Endothelial cell of umbilical vein (primary cell): ENCODE measurements at regions not wholly inside any gene's neighbourhood (a gene's known extent, or its start where the extent isn't known, plus 50 kb on each side); places are given as distances from the start of the nearest gene placed in this dataset.

Experiments used
- BruUV-seq: library from RNA; stranded (reverse); fragments of 400-500 nt; replicated peaks from 2 replicates; lab custom pipeline; 2021; lab: Mats Ljungman, UMichigan
- CTCF ChIA-PET: fragments of 300-600, 350-600 bp; sonication (Branson Sonifier 250); formaldehyde crosslinking; loops from one replicate; lab custom pipeline; 2021; ENCODE audit warnings: antibody characterized with exemption, inconsistent platforms; lab: Charles Lee
- POLR2A ChIA-PET: fragments of 300-600, 350-600 bp; sonication (Branson Sonifier 250); formaldehyde crosslinking; loops from one replicate; lab custom pipeline; 2021; ENCODE audit warnings: antibody characterized with exemption, inconsistent platforms; lab: Charles Lee
- DNase-seq: peaks from one replicate; pipeline ENCODE4 v3.0.0-alpha.2; 2011; ENCODE audit warnings: low read depth, low spot score
- FAIRE-seq: peaks from 2 replicates; lab custom pipeline; 2011; peaks lifted over from hg19 to GRCh38; lab: Jason Lieb, UNC
- H2AFZ ChIP-seq: 2 replicates; pipeline ENCODE4 v1.6.0; 2012; ENCODE audit warnings: low read depth, low read length, control low read depth, inconsistent platforms
- H3K27ac ChIP-seq: 2 replicates; pipeline ENCODE4 v1.5.1; 2011; ENCODE audit warnings: low read depth, mild to moderate bottlenecking, control low read depth, low read length, moderate library complexity; ENCODE audit not compliant: insufficient read depth
- H3K27me3 ChIP-seq, 2 experiments: 2 replicates each; pipeline versions ENCODE4 v1.6.0 to v1.6.1; 2011; ENCODE audit warnings: low read length in 2 of 2, mixed read lengths in 1 of 2; ENCODE audit not compliant: control insufficient read depth in 2 of 2, insufficient read depth in 2 of 2
- H3K36me3 ChIP-seq, 2 experiments: 2 replicates in 1 of 2; 3 replicates in 1 of 2; pipeline ENCODE4 v1.5.1; 2011; ENCODE audit warnings: low read length in 2 of 2, mild to moderate bottlenecking in 1 of 2, moderate library complexity in 1 of 2; ENCODE audit not compliant: control insufficient read depth in 2 of 2, insufficient read depth in 2 of 2; ENCODE audit errors: extremely low read depth in 1 of 2
- H3K4me1 ChIP-seq: 3 replicates; pipeline ENCODE4 v1.5.1; 2011; ENCODE audit warnings: mild to moderate bottlenecking, low read length; ENCODE audit not compliant: control insufficient read depth, insufficient read depth; ENCODE audit errors: extremely low read depth
- H3K4me2 ChIP-seq: 2 replicates; pipeline ENCODE4 v1.6.1; 2011; ENCODE audit warnings: low read length, control low read depth, mixed read lengths; ENCODE audit not compliant: insufficient read depth
- H3K4me3 ChIP-seq, 3 experiments: fragments of 200-600 bp in 1 of 3; sonication (generic), shearing (Covaris generic) in 1 of 3; replicated peaks in 1 of 3; 2 replicates each; pipeline ENCODE4 v1.5.1; 2011 to 2016; ENCODE audit warnings: control low read depth in 3 of 3, low read length in 3 of 3, mild to moderate bottlenecking in 2 of 3, inconsistent platforms in 1 of 3, low read depth in 1 of 3, moderate library complexity in 1 of 3; ENCODE audit not compliant: insufficient read depth in 1 of 3
- H3K79me2 ChIP-seq: 2 replicates; pipeline ENCODE4 v1.6.0; 2012; ENCODE audit warnings: low read length, inconsistent platforms; ENCODE audit not compliant: control insufficient read depth, insufficient read depth
- H3K9ac ChIP-seq: replicated peaks from 2 replicates; pipeline ENCODE3; 2011; ENCODE audit warnings: low read length, control low read depth; ENCODE audit not compliant: insufficient read depth; ENCODE audit errors: extremely low read depth
- H3K9me1 ChIP-seq: replicated peaks from 3 replicates; pipeline ENCODE4 v1.6.0; 2011; ENCODE audit warnings: mild to moderate bottlenecking, low read length; ENCODE audit not compliant: control insufficient read depth, insufficient read depth; ENCODE audit errors: extremely low read depth
- H3K9me3 ChIP-seq: replicated peaks from 2 replicates; pipeline ENCODE4 v1.5.1; 2012; ENCODE audit warnings: low read length, inconsistent platforms; ENCODE audit not compliant: control insufficient read depth, insufficient read depth
- H4K20me1 ChIP-seq: replicated peaks from 2 replicates; pipeline ENCODE3; 2011; ENCODE audit warnings: mild to moderate bottlenecking, low read length; ENCODE audit not compliant: control insufficient read depth, insufficient read depth; ENCODE audit errors: extremely low read depth
- EZH2 ChIP-seq: IDR thresholded peaks from 2 replicates; pipeline ENCODE4 v1.6.1; 2012; ENCODE audit warnings: borderline replicate concordance, low read depth, mild to moderate bottlenecking, moderate library complexity, low read length, inconsistent platforms; ENCODE audit not compliant: severe bottlenecking
- GATA2 ChIP-seq: IDR thresholded peaks from 2 replicates; pipeline ENCODE4 v1.7.0; 2011; ENCODE audit warnings: low read depth, mild to moderate bottlenecking, moderate library complexity, mixed read lengths, low read length; ENCODE audit not compliant: insufficient read length, insufficient read depth
- POLR2AphosphoS5 ChIP-seq: IDR thresholded peaks from 2 replicates; pipeline ENCODE4 v1.6.1; 2012; ENCODE audit warnings: low read depth, mild to moderate bottlenecking, control low read depth, low read length, moderate library complexity; ENCODE audit not compliant: insufficient read depth
- dilution Hi-C: fragments of 300-500 bp; cut with MboI; formaldehyde crosslinking; loops from one replicate; pipeline ENCODE4 v1.15.0; 2019; ENCODE audit warnings: low sequenced_read_pairs; ENCODE audit not compliant: extremely low pct_ligation_motif_present
- intact Hi-C: fragments of 100-400 bp; cut with micrococcal nuclease; formaldehyde crosslinking; loops from one replicate; pipeline ENCODE4 v1.10.0; 2022
- TF ChIP-seq, protein P1 (sequence below): IDR thresholded peaks from 2 replicates; pipeline ENCODE4 v1.6.1; 2011; ENCODE audit not compliant: insufficient read depth, insufficient read length
- TF ChIP-seq, protein P2 (sequence below), 2 donors: IDR thresholded peaks; 1 replicate in 1 of 2; 2 replicates in 1 of 2; pipeline ENCODE4 v1.5.1; 2011; ENCODE audit warnings: low read length in 2 of 2, mild to moderate bottlenecking in 2 of 2, moderate library complexity in 2 of 2, control low read depth in 1 of 2, inconsistent platforms in 1 of 2, low read depth in 1 of 2; ENCODE audit not compliant: insufficient read depth in 1 of 2; ENCODE audit errors: extremely low read depth in 1 of 2

DNA sequence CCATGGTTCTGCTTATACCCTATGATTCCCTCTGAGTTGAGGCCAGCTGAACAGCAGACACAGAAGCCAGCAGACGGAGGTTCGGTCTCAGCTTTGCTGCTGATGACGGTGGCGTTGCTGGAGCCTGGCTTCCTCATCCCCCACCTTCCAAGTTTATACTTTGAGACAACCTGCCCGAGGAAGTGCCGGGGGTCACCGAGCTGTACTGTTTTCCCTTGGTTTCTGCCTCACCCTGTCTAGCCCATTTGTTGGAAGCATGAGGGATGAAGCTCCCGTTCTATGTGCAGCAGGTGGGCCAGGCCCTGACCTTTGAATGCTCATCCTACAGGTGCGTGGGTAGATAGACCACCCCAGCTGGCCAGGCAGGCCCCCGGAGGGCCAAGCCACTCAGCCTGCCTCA lies 117.3 kb downstream of the MYCN start:
- dilution Hi-C loops (no loop called here), intact Hi-C loops (no loop called here)
- Histone ChIP-seq H2AFZ (no peak overlapping the region), H3K79me2 (no peaks in the 10 kb centered on the region), H3K4me2 (no peak overlapping the region), H3K9me3 (no peaks in the 10 kb centered on the region), H3K36me3 (no peaks in the 10 kb centered on the region), H3K9ac (no peak overlapping the region), H3K9me1 (no peaks in the 10 kb centered on the region), H3K4me3 (no peak overlapping the region), H3K27ac (no peak overlapping the region), H3K27me3 (no peaks in the 10 kb centered on the region), H4K20me1 (no peaks in the 10 kb centered on the region), H3K4me1 (no peaks in the 10 kb centered on the region)
- no peak for DNase-seq
- no TSS peak for BruUV-seq
- no peak for FAIRE-seq
- ChIA-PET POLR2A (interaction anchor here (0.7 kb wide), 1 partner anchor 81 kb away, joined by 3 read pairs; no protein-coding TSS in a partner anchor), CTCF (no interaction called here)
- TF ChIP-seq POLR2AphosphoS5: no peak
- TF ChIP-seq, protein P1, sequence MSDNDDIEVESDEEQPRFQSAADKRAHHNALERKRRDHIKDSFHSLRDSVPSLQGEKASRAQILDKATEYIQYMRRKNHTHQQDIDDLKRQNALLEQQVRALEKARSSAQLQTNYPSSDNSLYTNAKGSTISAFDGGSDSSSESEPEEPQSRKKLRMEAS: no peak
- no peak for TF ChIP-seq GATA2
- TF ChIP-seq EZH2: no peak
- TF ChIP-seq, protein P2, sequence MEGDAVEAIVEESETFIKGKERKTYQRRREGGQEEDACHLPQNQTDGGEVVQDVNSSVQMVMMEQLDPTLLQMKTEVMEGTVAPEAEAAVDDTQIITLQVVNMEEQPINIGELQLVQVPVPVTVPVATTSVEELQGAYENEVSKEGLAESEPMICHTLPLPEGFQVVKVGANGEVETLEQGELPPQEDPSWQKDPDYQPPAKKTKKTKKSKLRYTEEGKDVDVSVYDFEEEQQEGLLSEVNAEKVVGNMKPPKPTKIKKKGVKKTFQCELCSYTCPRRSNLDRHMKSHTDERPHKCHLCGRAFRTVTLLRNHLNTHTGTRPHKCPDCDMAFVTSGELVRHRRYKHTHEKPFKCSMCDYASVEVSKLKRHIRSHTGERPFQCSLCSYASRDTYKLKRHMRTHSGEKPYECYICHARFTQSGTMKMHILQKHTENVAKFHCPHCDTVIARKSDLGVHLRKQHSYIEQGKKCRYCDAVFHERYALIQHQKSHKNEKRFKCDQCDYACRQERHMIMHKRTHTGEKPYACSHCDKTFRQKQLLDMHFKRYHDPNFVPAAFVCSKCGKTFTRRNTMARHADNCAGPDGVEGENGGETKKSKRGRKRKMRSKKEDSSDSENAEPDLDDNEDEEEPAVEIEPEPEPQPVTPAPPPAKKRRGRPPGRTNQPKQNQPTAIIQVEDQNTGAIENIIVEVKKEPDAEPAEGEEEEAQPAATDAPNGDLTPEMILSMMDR (IDR thresholded peaks at IDR 0.05; ENCODE audit: extremely low read depth in 1 of 2, insufficient read depth in 1 of 2, low read depth in 1 of 2, low read length in 2 of 2): no peak
